GM12878 (cell line): ENCODE measurements at regions not wholly inside any gene's neighbourhood (a gene's known extent, or its start where the extent isn't known, plus 50 kb on each side); places are given as distances from the start of the nearest gene placed in this dataset.
"Not testable (repeated sequence)": the region's sequence is repeated elsewhere in the genome, so short reads cannot be mapped to it uniquely, and the experiment has no call there.

Experiments used
- CTCF ChIP-seq, 3 experiments: IDR thresholded peaks in 2 of 3; conservative IDR thresholded peaks in 1 of 3; 2 replicates each; pipeline ENCODE4 v1.5.1; 2011; ENCODE audit warnings: low read depth in 3 of 3, low read length in 3 of 3, mild to moderate bottlenecking in 3 of 3, control low read depth in 2 of 3, moderate library complexity in 2 of 3, inconsistent platforms in 1 of 3, mixed read lengths in 1 of 3; ENCODE audit not compliant: control insufficient read depth in 2 of 3, insufficient read depth in 1 of 3; ENCODE audit errors: extremely low read depth in 1 of 3
- ESRRA ChIP-seq: IDR thresholded peaks from 2 replicates; pipeline ENCODE4 v1.6.1; 2012; ENCODE audit warnings: mild to moderate bottlenecking, low read length, improper control_type of control experiment
- POLR2AphosphoS5 ChIP-seq: IDR thresholded peaks from 2 replicates; pipeline ENCODE4 v1.6.1; 2011; ENCODE audit warnings: mild to moderate bottlenecking, low read length, inconsistent platforms
- REST ChIP-seq: IDR thresholded peaks from 2 replicates; pipeline ENCODE4 v1.6.1; 2012; ENCODE audit warnings: mild to moderate bottlenecking, low read depth, low read length
- SUZ12 ChIP-seq: fragments of 200-600 bp; sonication (generic); IDR thresholded peaks from one replicate; pipeline ENCODE4 v1.6.1; 2018; ENCODE audit warnings: antibody characterized with exemption, mild to moderate bottlenecking; ENCODE audit not compliant: unreplicated experiment
- TCF12 ChIP-seq: IDR thresholded peaks from 2 replicates; pipeline ENCODE4 v1.6.1; 2011; ENCODE audit warnings: low read depth, mild to moderate bottlenecking, low read length
- TCF3 ChIP-seq: IDR thresholded peaks from 2 replicates; pipeline ENCODE4 v1.6.1; 2012; ENCODE audit warnings: low read depth, mild to moderate bottlenecking, low read length, borderline replicate concordance; ENCODE audit not compliant: insufficient read depth
- YBX1 ChIP-seq: fragments of 450-650 bp; IDR thresholded peaks from 2 replicates; pipeline ENCODE4 v1.6.1; 2016; ENCODE audit warnings: antibody characterized with exemption

- not testable (repeated sequence) for TF ChIP-seq TCF3; YBX1; TCF12; CTCF (IDR thresholded peaks at IDR 0.05 in 2 of 3, conservative IDR thresholded peaks at IDR 0.05 in 1 of 3; ENCODE audit: control insufficient read depth in 2 of 3, extremely low read depth in 1 of 3, insufficient read depth in 1 of 3, low read depth in 3 of 3, low read length in 3 of 3); REST; ESRRA; SUZ12; POLR2AphosphoS5
These were observed 523.0 kb downstream of the DIPK2A start for GRCh38 chr3:144494651-144495050.
